ENCODE measurements at regions not wholly inside any gene's neighbourhood (a gene's known extent, or its start where the extent isn't known, plus 50 kb on each side); places are given as distances from the start of the nearest gene placed in this dataset.

DNA sequence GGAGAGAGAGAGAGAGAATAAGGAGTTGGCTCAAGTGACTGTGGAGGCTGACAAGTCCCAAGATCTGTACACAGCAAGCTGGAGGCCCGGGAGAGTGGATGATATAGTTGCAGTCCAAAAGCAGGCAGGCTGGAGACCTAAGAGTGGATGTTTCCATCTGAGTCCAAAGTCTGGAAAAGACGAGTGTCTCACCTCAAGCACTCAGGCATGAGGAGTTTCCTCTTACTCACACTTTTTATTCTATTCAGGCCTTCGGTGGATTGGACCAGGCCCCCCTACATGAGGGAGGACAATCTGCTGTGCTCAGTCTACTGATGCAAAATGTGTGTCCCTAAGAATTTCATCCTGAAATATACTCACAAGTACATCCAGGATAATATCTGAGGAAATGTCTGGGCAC, 484.6 kb downstream of the VRK1 start:
- TF ChIP-seq POLR2A (IDR thresholded peaks at IDR 0.05; ENCODE audit: low read length) (no peak), GATA1 (IDR thresholded peaks at IDR 0.05; ENCODE audit: low read depth, low read length) (no peak)

Measured in erythroblast (primary cell).